ENCODE measurements at regions not wholly inside any gene's neighbourhood (a gene's known extent, or its start where the extent isn't known, plus 50 kb on each side); places are given as distances from the start of the nearest gene placed in this dataset.

DNA sequence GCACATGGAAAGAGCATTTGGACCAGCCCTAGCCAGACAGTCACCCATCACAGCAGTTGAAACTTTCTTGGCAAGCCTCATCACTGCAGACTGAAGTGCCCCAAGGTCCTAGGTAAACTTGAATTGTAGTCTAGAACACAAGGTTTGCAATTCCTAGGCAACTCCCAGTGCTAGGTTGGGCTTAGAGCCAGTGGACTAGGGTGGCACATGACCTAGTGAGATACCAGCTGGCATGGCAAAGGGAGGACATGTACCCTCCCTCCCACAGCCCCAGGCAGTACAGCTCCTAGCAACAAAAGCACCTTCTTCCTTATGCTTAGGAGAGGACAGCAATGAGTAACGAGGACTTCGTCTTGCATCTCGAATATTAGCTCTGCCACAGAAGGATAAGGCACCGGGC is 889.5 kb downstream of the JRKL start:
- TF ChIP-seq, protein P1, sequence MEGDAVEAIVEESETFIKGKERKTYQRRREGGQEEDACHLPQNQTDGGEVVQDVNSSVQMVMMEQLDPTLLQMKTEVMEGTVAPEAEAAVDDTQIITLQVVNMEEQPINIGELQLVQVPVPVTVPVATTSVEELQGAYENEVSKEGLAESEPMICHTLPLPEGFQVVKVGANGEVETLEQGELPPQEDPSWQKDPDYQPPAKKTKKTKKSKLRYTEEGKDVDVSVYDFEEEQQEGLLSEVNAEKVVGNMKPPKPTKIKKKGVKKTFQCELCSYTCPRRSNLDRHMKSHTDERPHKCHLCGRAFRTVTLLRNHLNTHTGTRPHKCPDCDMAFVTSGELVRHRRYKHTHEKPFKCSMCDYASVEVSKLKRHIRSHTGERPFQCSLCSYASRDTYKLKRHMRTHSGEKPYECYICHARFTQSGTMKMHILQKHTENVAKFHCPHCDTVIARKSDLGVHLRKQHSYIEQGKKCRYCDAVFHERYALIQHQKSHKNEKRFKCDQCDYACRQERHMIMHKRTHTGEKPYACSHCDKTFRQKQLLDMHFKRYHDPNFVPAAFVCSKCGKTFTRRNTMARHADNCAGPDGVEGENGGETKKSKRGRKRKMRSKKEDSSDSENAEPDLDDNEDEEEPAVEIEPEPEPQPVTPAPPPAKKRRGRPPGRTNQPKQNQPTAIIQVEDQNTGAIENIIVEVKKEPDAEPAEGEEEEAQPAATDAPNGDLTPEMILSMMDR (IDR thresholded peaks at IDR 0.05; ENCODE audit: low read depth, low read length), result no peak
- TF ChIP-seq EZH2phosphoT487 (IDR thresholded peaks at IDR 0.05; ENCODE audit: low read depth), result no peak

Measured in OCI-LY3 (cell line).